GM23338 (cell line): ENCODE measurements at regions not wholly inside any gene's neighbourhood (a gene's known extent, or its start where the extent isn't known, plus 50 kb on each side); places are given as distances from the start of the nearest gene placed in this dataset.

ENCODE experiments used
- ATAC-seq: fragments of 200-7000 bp; cut with Tn5 transposase; 3 replicates; pipeline ENCODE4 v1.9.1; 2020
- DNase-seq: peaks from one replicate; pipeline ENCODE4 v3.0.0-alpha.2; 2015; ENCODE audit warnings: low spot score
- H2AFZ ChIP-seq: fragments of 200-600 bp; sonication (generic); 2 replicates; pipeline ENCODE4 v1.8.0; 2016; ENCODE audit warnings: antibody characterized with exemption, mild to moderate bottlenecking, moderate library complexity
- H3F3A ChIP-seq: fragments of 200-600 bp; sonication (generic); replicated peaks from 2 replicates; pipeline ENCODE4 v1.8.0; 2017; ENCODE audit warnings: antibody characterized with exemption, mixed run types, low read depth
- H3K27ac ChIP-seq: fragments of 200-600 bp; sonication (generic); 2 replicates; pipeline ENCODE4 v1.6.1; 2016; ENCODE audit warnings: low read depth
- H3K27me3 ChIP-seq: fragments of 200-600 bp; sonication (generic); 2 replicates; pipeline ENCODE4 v1.8.0; 2016; ENCODE audit warnings: mild to moderate bottlenecking, mixed run types, moderate library complexity; ENCODE audit not compliant: insufficient read depth
- H3K36me3 ChIP-seq: fragments of 200-600 bp; sonication (generic); 2 replicates; pipeline ENCODE4 v1.8.0; 2016; ENCODE audit warnings: mild to moderate bottlenecking; ENCODE audit not compliant: insufficient read depth
- H3K4me1 ChIP-seq: fragments of 200-600 bp; sonication (generic); 2 replicates; pipeline ENCODE4 v1.8.0; 2016; ENCODE audit warnings: mild to moderate bottlenecking, moderate library complexity; ENCODE audit not compliant: insufficient read depth
- H3K4me2 ChIP-seq: fragments of 200-600 bp; sonication (generic); 2 replicates; pipeline ENCODE4 v1.7.1; 2017; ENCODE audit warnings: mixed run types
- H3K4me3 ChIP-seq: fragments of 200-600 bp; sonication (generic); 2 replicates; pipeline ENCODE4 v1.6.1; 2016; ENCODE audit warnings: mixed run types
- H3K79me2 ChIP-seq: fragments of 200-600 bp; sonication (generic); replicated peaks from 2 replicates; pipeline ENCODE4 v1.8.0; 2017; ENCODE audit warnings: mild to moderate bottlenecking; ENCODE audit not compliant: insufficient read depth
- H3K9me2 ChIP-seq: fragments of 200-600 bp; sonication (generic); 2 replicates; pipeline ENCODE4 v1.8.0; 2017; ENCODE audit not compliant: insufficient read depth
- H4K20me1 ChIP-seq: fragments of 200-600 bp; sonication (generic); replicated peaks from 2 replicates; pipeline ENCODE4 v1.8.0; 2017; ENCODE audit warnings: mild to moderate bottlenecking; ENCODE audit not compliant: insufficient read depth
- H3K27ac Mint-ChIP-seq: 2 replicates; pipeline ENCODE4 v1.8.0; 2020; ENCODE audit warnings: inconsistent platforms, mild to moderate bottlenecking, moderate library complexity, mixed read lengths
- H3K27me3 Mint-ChIP-seq: 3 replicates; pipeline ENCODE4 v1.8.0; 2022; ENCODE audit warnings: low read depth, mild to moderate bottlenecking, moderate library complexity, mixed read lengths, inconsistent platforms; ENCODE audit not compliant: insufficient read depth, poor library complexity
- H3K36me3 Mint-ChIP-seq: 3 replicates; pipeline ENCODE4 v1.8.0; 2021; ENCODE audit warnings: low read depth, mild to moderate bottlenecking, inconsistent platforms, moderate library complexity, mixed read lengths
- H3K4me1 Mint-ChIP-seq: 3 replicates; pipeline ENCODE4 v1.8.0; 2020; ENCODE audit warnings: mild to moderate bottlenecking, inconsistent platforms, mixed read lengths
- H3K4me3 Mint-ChIP-seq: 3 replicates; pipeline ENCODE4 v1.8.0; 2021; ENCODE audit warnings: moderate library complexity, mild to moderate bottlenecking, inconsistent platforms, mixed read lengths
- H3K9me3 Mint-ChIP-seq: 3 replicates; pipeline ENCODE4 v1.8.0; 2020; ENCODE audit warnings: moderate library complexity, mild to moderate bottlenecking, inconsistent platforms, mixed read lengths
- CREB1 ChIP-seq: fragments of 250-450 bp; sonication (Bioruptor Pico); IDR thresholded peaks from 2 replicates; pipeline ENCODE4 v1.5.0; 2020; ENCODE audit warnings: low read depth, mild to moderate bottlenecking, moderate library complexity
- EZH2 ChIP-seq: fragments of 200-600 bp; sonication (generic); IDR thresholded peaks from one replicate; pipeline ENCODE4 v1.8.0; 2017; ENCODE audit warnings: antibody characterized with exemption, mild to moderate bottlenecking, low read depth; ENCODE audit not compliant: unreplicated experiment
- EZH2phosphoT487 ChIP-seq: fragments of 200-600 bp; sonication (generic); IDR thresholded peaks from one replicate; pipeline ENCODE4 v1.8.1; 2018; ENCODE audit warnings: antibody characterized with exemption; ENCODE audit not compliant: unreplicated experiment
- JUNB ChIP-seq: IDR thresholded peaks from one replicate; pipeline ENCODE4 v1.6.1; 2016; ENCODE audit warnings: antibody characterized with exemption; ENCODE audit not compliant: unreplicated experiment
- NANOG ChIP-seq: IDR thresholded peaks from 2 replicates; pipeline ENCODE4 v1.6.1; 2016; ENCODE audit warnings: antibody characterized with exemption, borderline replicate concordance
- POLR2AphosphoS5 ChIP-seq: IDR thresholded peaks from 2 replicates; pipeline ENCODE4 v1.6.1; 2016; ENCODE audit warnings: antibody characterized with exemption, low read depth
- REST ChIP-seq: IDR thresholded peaks from one replicate; pipeline ENCODE4 v1.6.1; 2018; ENCODE audit warnings: antibody characterized with exemption; ENCODE audit not compliant: unreplicated experiment
- STAT1 ChIP-seq: IDR thresholded peaks from one replicate; pipeline ENCODE4 v1.6.1; 2016; ENCODE audit warnings: antibody characterized with exemption; ENCODE audit not compliant: unreplicated experiment
- ZNF114 ChIP-seq: fragments of 250-450 bp; sonication (Bioruptor Pico); IDR thresholded peaks from 2 replicates; pipeline ENCODE4 v1.5.0; 2020; ENCODE audit warnings: mild to moderate bottlenecking, moderate library complexity
- ZNF331 ChIP-seq: fragments of 250-450 bp; sonication (Bioruptor Pico); IDR thresholded peaks from 2 replicates; pipeline ENCODE4 v1.5.0; 2020; ENCODE audit warnings: low read depth, mild to moderate bottlenecking, moderate library complexity
- TF ChIP-seq, protein P1 (sequence below), 2 experiments: fragments of 200-600 bp in 1 of 2; sonication (generic) in 1 of 2; conservative IDR thresholded peaks; 2 replicates each; pipeline versions ENCODE4 v1.5.1 to v1.6.1; 2016 to 2017; ENCODE audit warnings: antibody characterized with exemption in 2 of 2, low read depth in 2 of 2, mild to moderate bottlenecking in 2 of 2, moderate library complexity in 1 of 2
- TF ChIP-seq, protein P2 (sequence below): fragments of 250-450 bp; sonication (Bioruptor Pico); IDR thresholded peaks from 2 replicates; pipeline ENCODE4 v1.5.0; 2020; ENCODE audit warnings: mild to moderate bottlenecking, moderate library complexity
- TF ChIP-seq, protein P3 (sequence below): IDR thresholded peaks from 2 replicates; pipeline ENCODE4 v1.6.1; 2016; ENCODE audit warnings: antibody characterized with exemption

DNA sequence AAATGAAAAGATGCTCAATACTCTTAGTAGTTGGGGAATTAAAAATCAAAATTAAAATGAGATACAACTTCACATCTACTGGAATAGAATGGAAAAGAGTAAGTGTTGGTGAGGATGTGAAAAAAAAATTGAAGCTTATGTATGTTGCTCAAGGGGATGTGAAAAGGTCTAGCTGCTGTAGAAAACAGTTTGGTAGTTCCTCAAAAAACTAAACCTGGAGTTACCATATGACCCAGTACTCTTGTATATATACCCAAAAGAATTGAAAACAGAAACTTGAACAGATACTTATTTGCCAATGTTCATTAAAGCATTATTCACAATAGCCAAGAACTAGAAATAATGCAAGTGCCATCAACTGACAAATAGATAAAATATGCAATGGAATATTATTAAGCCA, 208.4 kb downstream of the FIGN start:
- no peak for DNase-seq
- Histone ChIP-seq H4K20me1 (no peaks in the 10 kb centered on the region), H2AFZ (no peak overlapping the region), H3K9me2 (no peaks in the 10 kb centered on the region), H3K27me3 (no peaks in the 10 kb centered on the region), H3K4me2 (no peak overlapping the region), H3K27ac (no peak overlapping the region), H3K79me2 (no peaks in the 10 kb centered on the region), H3F3A (no peaks in the 10 kb centered on the region), H3K4me3 (no peak overlapping the region), H3K36me3 (no peaks in the 10 kb centered on the region), H3K4me1 (no peaks in the 10 kb centered on the region)
- Mint-ChIP-seq H3K4me3 (no peak overlapping the region), H3K36me3 (no peaks in the 10 kb centered on the region), H3K9me3 (peaks cover 10% of the 10 kb centered on the region; the same call in 2 of the 3 replicates), H3K27me3 (no peaks in the 10 kb centered on the region), H3K4me1 (no peaks in the 10 kb centered on the region), H3K27ac (no peak overlapping the region)
- TF ChIP-seq, protein P1, sequence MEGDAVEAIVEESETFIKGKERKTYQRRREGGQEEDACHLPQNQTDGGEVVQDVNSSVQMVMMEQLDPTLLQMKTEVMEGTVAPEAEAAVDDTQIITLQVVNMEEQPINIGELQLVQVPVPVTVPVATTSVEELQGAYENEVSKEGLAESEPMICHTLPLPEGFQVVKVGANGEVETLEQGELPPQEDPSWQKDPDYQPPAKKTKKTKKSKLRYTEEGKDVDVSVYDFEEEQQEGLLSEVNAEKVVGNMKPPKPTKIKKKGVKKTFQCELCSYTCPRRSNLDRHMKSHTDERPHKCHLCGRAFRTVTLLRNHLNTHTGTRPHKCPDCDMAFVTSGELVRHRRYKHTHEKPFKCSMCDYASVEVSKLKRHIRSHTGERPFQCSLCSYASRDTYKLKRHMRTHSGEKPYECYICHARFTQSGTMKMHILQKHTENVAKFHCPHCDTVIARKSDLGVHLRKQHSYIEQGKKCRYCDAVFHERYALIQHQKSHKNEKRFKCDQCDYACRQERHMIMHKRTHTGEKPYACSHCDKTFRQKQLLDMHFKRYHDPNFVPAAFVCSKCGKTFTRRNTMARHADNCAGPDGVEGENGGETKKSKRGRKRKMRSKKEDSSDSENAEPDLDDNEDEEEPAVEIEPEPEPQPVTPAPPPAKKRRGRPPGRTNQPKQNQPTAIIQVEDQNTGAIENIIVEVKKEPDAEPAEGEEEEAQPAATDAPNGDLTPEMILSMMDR (conservative IDR thresholded peaks at IDR 0.05; ENCODE audit: low read depth in 2 of 2), result no peak
- TF ChIP-seq CREB1 (CRISPR knock-in tag), result no peak
- no peak for TF ChIP-seq NANOG
- TF ChIP-seq STAT1, result no peak
- TF ChIP-seq EZH2phosphoT487, result no peak
- TF ChIP-seq ZNF331 (CRISPR knock-in tag), result no peak
- TF ChIP-seq EZH2, result no peak
- no peak for TF ChIP-seq ZNF114 (CRISPR knock-in tag)
- TF ChIP-seq POLR2AphosphoS5, result no peak
- TF ChIP-seq, protein P2, sequence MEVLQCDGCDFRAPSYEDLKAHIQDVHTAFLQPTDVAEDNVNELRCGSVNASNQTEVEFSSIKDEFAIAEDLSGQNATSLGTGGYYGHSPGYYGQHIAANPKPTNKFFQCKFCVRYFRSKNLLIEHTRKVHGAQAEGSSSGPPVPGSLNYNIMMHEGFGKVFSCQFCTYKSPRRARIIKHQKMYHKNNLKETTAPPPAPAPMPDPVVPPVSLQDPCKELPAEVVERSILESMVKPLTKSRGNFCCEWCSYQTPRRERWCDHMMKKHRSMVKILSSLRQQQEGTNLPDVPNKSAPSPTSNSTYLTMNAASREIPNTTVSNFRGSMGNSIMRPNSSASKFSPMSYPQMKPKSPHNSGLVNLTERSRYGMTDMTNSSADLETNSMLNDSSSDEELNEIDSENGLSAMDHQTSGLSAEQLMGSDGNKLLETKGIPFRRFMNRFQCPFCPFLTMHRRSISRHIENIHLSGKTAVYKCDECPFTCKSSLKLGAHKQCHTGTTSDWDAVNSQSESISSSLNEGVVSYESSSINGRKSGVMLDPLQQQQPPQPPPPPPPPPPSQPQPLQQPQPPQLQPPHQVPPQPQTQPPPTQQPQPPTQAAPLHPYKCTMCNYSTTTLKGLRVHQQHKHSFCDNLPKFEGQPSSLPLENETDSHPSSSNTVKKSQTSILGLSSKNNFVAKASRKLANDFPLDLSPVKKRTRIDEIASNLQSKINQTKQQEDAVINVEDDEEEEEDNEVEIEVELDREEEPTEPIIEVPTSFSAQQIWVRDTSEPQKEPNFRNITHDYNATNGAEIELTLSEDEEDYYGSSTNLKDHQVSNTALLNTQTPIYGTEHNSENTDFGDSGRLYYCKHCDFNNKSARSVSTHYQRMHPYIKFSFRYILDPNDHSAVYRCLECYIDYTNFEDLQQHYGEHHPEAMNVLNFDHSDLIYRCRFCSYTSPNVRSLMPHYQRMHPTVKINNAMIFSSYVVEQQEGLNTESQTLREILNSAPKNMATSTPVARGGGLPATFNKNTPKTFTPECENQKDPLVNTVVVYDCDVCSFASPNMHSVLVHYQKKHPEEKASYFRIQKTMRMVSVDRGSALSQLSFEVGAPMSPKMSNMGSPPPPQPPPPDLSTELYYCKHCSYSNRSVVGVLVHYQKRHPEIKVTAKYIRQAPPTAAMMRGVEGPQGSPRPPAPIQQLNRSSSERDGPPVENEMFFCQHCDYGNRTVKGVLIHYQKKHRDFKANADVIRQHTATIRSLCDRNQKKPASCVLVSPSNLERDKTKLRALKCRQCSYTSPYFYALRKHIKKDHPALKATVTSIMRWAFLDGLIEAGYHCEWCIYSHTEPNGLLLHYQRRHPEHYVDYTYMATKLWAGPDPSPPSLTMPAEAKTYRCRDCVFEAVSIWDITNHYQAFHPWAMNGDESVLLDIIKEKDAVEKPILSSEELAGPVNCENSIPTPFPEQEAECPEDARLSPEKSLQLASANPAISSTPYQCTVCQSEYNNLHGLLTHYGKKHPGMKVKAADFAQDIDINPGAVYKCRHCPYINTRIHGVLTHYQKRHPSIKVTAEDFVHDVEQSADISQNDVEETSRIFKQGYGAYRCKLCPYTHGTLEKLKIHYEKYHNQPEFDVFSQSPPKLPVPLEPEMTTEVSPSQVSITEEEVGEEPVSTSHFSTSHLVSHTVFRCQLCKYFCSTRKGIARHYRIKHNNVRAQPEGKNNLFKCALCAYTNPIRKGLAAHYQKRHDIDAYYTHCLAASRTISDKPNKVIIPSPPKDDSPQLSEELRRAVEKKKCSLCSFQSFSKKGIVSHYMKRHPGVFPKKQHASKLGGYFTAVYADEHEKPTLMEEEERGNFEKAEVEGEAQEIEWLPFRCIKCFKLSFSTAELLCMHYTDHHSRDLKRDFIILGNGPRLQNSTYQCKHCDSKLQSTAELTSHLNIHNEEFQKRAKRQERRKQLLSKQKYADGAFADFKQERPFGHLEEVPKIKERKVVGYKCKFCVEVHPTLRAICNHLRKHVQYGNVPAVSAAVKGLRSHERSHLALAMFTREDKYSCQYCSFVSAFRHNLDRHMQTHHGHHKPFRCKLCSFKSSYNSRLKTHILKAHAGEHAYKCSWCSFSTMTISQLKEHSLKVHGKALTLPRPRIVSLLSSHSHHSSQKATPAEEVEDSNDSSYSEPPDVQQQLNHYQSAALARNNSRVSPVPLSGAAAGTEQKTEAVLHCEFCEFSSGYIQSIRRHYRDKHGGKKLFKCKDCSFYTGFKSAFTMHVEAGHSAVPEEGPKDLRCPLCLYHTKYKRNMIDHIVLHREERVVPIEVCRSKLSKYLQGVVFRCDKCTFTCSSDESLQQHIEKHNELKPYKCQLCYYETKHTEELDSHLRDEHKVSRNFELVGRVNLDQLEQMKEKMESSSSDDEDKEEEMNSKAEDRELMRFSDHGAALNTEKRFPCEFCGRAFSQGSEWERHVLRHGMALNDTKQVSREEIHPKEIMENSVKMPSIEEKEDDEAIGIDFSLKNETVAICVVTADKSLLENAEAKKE, result no peak
- no peak for TF ChIP-seq JUNB
- no peak for TF ChIP-seq REST
- TF ChIP-seq, protein P3, sequence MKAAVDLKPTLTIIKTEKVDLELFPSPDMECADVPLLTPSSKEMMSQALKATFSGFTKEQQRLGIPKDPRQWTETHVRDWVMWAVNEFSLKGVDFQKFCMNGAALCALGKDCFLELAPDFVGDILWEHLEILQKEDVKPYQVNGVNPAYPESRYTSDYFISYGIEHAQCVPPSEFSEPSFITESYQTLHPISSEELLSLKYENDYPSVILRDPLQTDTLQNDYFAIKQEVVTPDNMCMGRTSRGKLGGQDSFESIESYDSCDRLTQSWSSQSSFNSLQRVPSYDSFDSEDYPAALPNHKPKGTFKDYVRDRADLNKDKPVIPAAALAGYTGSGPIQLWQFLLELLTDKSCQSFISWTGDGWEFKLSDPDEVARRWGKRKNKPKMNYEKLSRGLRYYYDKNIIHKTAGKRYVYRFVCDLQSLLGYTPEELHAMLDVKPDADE, result no peak
- ATAC-seq, result no peak
